GM18870 (cell line): ENCODE measurements at regions not wholly inside any gene's neighbourhood (a gene's known extent, or its start where the extent isn't known, plus 50 kb on each side); places are given as distances from the start of the nearest gene placed in this dataset.

Experiments
- ATAC-seq: cut with Tn5 transposase; IDR thresholded peaks from one replicate; pipeline ENCODE4 v1.9.1; 2021; ENCODE audit warnings: moderate library complexity; ENCODE audit not compliant: unreplicated experiment

DNA sequence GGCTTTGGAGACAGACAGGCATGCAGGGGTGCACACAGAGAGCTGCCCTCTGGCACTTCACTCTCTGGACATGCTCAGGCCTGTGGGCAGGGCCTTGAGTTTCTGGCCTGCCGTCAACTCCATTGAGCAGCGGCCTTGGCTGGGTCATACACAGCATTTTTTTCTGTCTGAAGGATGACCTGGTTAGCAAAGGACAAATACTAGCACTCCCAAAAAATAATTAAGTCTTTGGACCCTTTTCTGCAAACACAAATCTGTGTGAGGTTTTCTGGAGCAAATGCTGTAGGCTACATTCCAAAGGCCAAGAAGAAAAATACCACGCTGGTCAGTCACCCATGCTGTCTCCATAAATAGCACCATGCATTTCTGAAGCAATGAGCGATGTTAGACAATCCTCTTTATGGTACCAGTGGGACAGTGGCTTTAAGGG is 124.7 kb upstream of the CTAGE1 start:
- no peak for ATAC-seq

DNA sequence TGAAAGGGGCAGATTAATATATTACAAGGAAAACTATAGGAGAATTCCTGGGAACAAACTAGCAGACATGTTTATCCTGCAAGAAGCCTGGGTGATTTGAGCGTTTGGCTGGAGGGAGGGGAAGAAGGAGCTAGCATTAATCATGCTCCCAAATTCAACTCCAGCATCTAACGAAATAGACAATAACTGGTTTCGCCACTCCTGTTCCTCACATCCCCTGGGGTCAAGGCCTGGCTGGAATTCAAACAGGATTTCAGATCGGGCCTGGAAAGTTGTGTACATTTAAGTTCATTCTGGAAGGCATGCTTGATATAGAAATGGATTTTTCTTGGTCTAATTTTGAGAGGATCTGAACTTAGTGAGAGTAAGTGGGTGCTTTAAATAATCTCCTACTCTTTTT is 126.1 kb upstream of the CTAGE1 start:
- ATAC-seq, result no peak

GRCh38 chr18:22544626-22545025 is 126.9 kb upstream of the CTAGE1 start:
- no peak for ATAC-seq

DNA sequence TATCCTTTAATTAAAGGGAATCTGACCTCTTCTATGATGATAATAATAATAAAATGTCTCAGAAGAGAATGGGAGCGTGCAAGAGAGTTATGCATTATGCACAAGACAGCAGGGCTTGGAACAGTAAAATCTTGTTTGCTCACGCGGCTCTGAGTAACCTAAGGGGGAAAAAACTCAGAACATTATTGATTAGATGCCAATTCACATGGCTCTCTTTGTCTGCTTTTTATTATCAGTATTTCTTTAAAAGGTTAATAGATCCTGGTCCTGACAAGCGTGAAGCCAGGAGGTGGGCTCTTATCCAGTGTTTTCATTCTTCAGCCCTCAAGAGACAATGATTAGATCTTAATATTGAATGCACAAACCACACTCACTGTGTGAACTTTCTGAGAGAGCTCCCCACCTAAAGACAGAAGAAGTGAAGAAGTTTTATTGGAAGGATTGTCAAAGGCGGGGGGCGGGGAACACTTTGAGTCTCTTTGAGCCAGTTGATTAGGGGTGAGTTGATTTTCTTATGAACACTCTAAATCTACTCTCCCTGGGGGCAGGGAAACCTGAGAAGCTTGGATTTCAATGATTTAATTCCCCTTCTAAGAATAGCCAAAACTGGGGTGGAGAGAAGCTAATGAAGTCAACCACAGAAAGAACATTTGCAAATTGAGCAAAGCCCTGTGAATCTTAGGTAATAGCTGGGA is 127.5 kb upstream of the CTAGE1 start:
- ATAC-seq, result no peak

- no peak for ATAC-seq
Measured at GRCh38 chr18:22546905-22547570, 129.3 kb upstream of the CTAGE1 start.

- no peak for ATAC-seq
Measured at GRCh38 chr18:22547807-22548561, 130.3 kb upstream of the CTAGE1 start.

DNA sequence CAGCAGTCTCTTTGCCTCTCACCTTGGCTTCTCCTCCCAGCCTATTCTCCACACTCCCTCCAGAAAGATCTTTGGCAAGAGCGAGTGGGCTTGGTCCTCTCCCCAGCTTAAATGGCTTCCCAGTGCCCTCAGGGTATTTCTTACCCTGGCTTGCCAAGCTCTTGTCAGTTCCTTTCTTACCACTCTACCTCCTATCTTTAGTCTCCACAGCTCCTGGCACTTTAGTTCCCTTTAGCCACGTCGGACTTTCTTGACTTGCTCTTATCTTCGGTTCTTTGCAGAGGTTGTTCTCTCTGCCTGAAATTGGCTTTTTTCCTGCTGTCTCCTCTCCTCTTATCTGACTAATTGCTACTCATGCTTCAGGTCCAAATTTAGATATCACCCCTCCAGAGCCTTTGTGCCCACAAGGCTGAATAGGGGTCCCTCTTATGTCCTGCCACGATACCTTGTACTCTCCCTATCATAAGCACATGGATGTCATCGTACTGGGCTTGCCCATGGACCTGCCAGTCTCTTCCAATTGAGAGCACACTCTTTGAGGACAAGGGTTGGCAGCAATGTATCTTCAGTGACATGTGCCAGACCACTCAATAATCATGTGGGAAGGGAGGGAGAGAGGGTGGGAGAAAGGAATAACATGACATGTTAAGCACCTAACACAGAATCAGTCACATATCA is 131.7 kb upstream of the CTAGE1 start:
- ATAC-seq, result no peak

- no peak for ATAC-seq
Measured at GRCh38 chr18:22550366-22550765, 132.7 kb upstream of the CTAGE1 start.

DNA sequence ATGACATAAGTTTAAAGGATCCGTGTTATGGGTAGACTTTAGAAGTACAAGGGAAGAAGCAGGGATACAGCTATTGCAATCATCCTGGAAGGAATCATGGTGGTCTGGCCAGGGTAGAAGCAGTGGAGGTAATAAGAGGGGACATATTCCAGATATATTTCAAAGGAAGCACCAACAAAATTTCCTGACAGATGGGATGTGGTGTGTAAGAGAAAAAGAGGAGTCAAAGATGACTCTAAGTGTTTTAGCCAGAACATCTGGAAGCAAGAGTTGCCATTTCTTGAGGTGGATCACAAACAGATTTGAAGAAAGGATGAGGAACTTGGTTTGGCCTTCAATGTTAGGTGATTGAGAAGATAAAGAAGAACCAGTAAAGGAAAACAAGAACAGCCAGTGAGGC is 133.1 kb upstream of the CTAGE1 start:
- no peak for ATAC-seq

GRCh38 chr18:22551536-22552151 is 133.9 kb upstream of the CTAGE1 start:
- ATAC-seq, result no peak

DNA sequence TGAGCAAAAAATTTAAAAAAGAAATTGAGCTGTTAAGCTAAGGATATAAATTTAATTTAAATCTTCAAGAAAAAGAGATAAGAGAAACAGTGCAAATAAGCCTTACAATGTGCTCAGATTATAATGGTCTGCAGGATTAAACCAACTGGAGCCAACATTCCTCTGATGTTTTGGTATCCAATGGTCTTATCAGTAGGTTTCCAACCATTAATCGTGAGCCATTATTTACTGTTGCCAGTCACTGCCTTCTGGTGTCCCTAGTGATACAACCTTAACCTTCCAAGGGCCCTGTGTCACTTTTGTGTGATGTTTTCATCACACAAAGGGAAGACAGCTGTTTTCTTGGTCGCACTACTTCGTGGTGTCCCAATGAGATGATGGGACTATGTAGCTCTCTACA is 134.5 kb upstream of the CTAGE1 start:
- no peak for ATAC-seq

GRCh38 chr18:22552899-22553460 is 135.3 kb upstream of the CTAGE1 start:
- ATAC-seq, result no peak

GRCh38 chr18:22556222-22557167 is 138.8 kb upstream of the CTAGE1 start:
- ATAC-seq, result no peak

DNA sequence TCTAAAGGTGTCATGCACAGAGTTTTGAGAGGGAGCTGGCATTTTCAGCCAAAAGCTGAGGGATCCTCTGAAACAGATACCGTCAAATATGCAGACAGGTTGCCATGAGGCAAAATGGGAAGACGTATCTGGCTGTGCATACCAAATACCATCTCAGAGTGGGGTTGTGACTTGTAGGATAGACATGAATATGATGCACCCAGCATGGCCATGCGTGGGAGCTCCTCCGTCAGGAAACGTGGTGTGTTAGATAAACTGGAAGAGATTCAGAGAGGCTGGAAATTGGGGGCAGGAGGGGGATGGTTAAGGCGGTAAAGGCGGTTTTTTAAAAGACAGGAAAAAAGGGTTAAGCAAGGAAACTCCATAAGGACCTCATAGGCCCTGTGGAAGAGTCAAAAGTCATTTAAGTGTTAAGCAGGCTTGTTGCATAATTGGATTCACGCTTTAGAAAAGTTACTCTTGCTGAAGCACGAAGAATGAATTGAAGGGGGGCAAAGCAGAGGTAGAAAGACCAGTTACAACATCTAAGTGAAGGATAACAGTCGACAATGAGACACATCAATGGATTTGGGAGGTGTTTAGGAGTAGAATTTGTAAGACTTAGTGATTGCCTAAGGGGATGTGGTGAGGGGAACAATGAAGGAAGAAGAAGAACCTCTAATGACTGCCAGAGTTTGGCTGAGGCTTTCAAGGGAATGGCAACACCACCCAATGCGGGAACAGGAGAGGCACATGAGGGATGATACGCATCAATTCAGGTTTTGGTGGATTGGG is 139.6 kb upstream of the CTAGE1 start:
- ATAC-seq, result no peak

DNA sequence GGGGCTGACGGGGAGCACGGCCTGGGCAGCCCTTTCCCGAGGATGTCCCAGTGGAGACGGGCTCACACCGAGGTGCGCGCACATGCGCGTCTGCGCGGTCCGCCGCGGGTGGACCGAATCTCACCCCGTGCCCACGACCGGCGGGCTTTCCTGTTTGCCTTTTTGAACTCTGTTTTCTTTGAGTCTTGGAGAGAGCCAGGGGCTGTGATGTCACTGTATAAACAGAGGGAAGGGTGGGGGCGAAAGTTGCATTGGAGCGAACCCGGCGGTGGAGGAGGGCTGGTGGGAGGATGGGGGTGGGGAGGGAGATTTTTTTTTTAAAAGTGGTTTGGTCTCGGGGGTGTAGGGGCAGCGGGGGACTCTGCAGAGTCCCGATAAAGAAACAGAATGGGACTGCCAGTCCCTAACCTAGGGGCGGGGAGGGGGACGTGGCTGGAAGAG is 141.2 kb upstream of the CTAGE1 start:
- no peak for ATAC-seq

- no peak for ATAC-seq
Measured at GRCh38 chr18:22559414-22560274, 141.9 kb upstream of the CTAGE1 start.

GRCh38 chr18:22560275-22560610 is 142.5 kb upstream of the CTAGE1 start:
- no peak for ATAC-seq

- no peak for ATAC-seq
Measured at GRCh38 chr18:22560797-22561196, 143.1 kb upstream of the CTAGE1 start.
